K562 (cell line): ENCODE measurements at regions not wholly inside any gene's neighbourhood (a gene's known extent, or its start where the extent isn't known, plus 50 kb on each side); places are given as distances from the start of the nearest gene placed in this dataset.

Experiments
- ATAC-seq: fragments of 200-7000 bp; cut with Tn5 transposase; 3 replicates; pipeline ENCODE4 v1.9.1; 2020; ENCODE audit warnings: moderate library complexity
- BruUV-seq: library from RNA; stranded (reverse); fragments of 400-500 nt; replicated peaks from 2 replicates; lab custom pipeline; 2021; lab: Mats Ljungman, UMichigan
- CTCF ChIA-PET: fragments of 300-600 bp; formaldehyde crosslinking; extraction: SDS; loops from one replicate; lab custom pipeline; 2021; ENCODE audit warnings: low intra/inter-chr PET ratio; lab: Yijun Ruan, JAX
- POLR2A ChIA-PET: fragments of 300-600, 350-650 bp; sonication (Branson Sonifier 250); formaldehyde crosslinking; extraction: SDS; loops from one replicate; lab custom pipeline; 2021; ENCODE audit warnings: antibody characterized with exemption, inconsistent platforms; lab: Yijun Ruan, JAX
- DNase-seq, 4 experiments: peaks; one replicate each; pipeline versions ENCODE4 v3.0.0 to v3.0.0-alpha.2; 2011 to 2018; ENCODE audit warnings: low spot score in 3 of 4, mixed read lengths in 3 of 4; ENCODE audit errors: extremely low read depth in 1 of 4
- FAIRE-seq: peaks from 2 replicates; lab custom pipeline; 2011; peaks lifted over from hg19 to GRCh38; lab: Jason Lieb, UNC
- H2AFZ ChIP-seq: 2 replicates; pipeline ENCODE4 v1.6.0; 2011; ENCODE audit warnings: low read depth, low read length, control low read depth, inconsistent platforms
- H3K27ac ChIP-seq: fragments of 200-600 bp; 3 replicates; pipeline ENCODE4 v1.8.0; 2011; ENCODE audit warnings: low read depth, mild to moderate bottlenecking, control low read depth, inconsistent platforms, low read length, moderate library complexity, mixed read lengths; ENCODE audit errors: extremely low read depth
- H3K27me3 ChIP-seq, 2 experiments: fragments of 300-600 bp in 1 of 2; 2 replicates in 1 of 2; 3 replicates in 1 of 2; pipeline versions ENCODE4 v1.6.0 to v1.8.0; 2011; ENCODE audit warnings: inconsistent platforms in 2 of 2, low read length in 2 of 2, mild to moderate bottlenecking in 1 of 2, mixed read lengths in 1 of 2, moderate library complexity in 1 of 2; ENCODE audit not compliant: control insufficient read depth in 2 of 2, insufficient read depth in 2 of 2
- H3K36me3 ChIP-seq: fragments of 300-600 bp; 3 replicates; pipeline ENCODE4 v1.8.0; 2011; ENCODE audit warnings: mild to moderate bottlenecking, low read length, inconsistent platforms; ENCODE audit not compliant: control insufficient read depth, insufficient read depth
- H3K4me1 ChIP-seq, 2 experiments: fragments of 200-600 bp in 1 of 2; replicated peaks in 1 of 2; 2 replicates in 1 of 2; 3 replicates in 1 of 2; pipeline versions ENCODE4 v1.5.1 to v1.8.0; 2011; ENCODE audit warnings: inconsistent platforms in 2 of 2, low read length in 2 of 2, mild to moderate bottlenecking in 1 of 2, mixed read lengths in 1 of 2, moderate library complexity in 1 of 2; ENCODE audit not compliant: control insufficient read depth in 2 of 2, insufficient read depth in 2 of 2
- H3K4me2 ChIP-seq: 2 replicates; pipeline ENCODE4 v1.6.1; 2011; ENCODE audit warnings: low read length, control low read depth, inconsistent platforms, mixed read lengths; ENCODE audit not compliant: insufficient read depth
- H3K4me3 ChIP-seq: fragments of 200-600 bp; sonication (generic), shearing (Covaris generic); 2 replicates; pipeline ENCODE4 v1.5.1; 2016; ENCODE audit warnings: control low read depth, inconsistent platforms
- H3K79me2 ChIP-seq: fragments of 200-600 bp; 3 replicates; pipeline ENCODE4 v1.8.0; 2011; ENCODE audit warnings: low read length, inconsistent platforms; ENCODE audit not compliant: control insufficient read depth, insufficient read depth
- H3K9ac ChIP-seq, 2 experiments: 2 replicates each; pipeline versions ENCODE4 v1.6.0 to v1.6.1; 2011; ENCODE audit warnings: low read depth in 2 of 2, low read length in 2 of 2, control low read depth in 1 of 2, inconsistent platforms in 1 of 2, mild to moderate bottlenecking in 1 of 2, mixed read lengths in 1 of 2; ENCODE audit not compliant: insufficient read depth in 1 of 2
- H3K9me1 ChIP-seq: one replicate; pipeline ENCODE4 v1.6.0; 2011; ENCODE audit warnings: inconsistent platforms, mild to moderate bottlenecking, low read length, moderate library complexity; ENCODE audit not compliant: control insufficient read depth, insufficient read depth
- H3K9me3 ChIP-seq: replicated peaks from 2 replicates; pipeline ENCODE4 v1.5.1; 2011; ENCODE audit warnings: low read depth, low read length, inconsistent platforms; ENCODE audit not compliant: control insufficient read depth, insufficient read depth
- H4K20me1 ChIP-seq: replicated peaks from 2 replicates; pipeline ENCODE4 v1.6.1; 2011; ENCODE audit warnings: low read length, inconsistent platforms, mixed read lengths; ENCODE audit not compliant: control insufficient read depth, insufficient read depth
- AFF1 ChIP-seq, 2 experiments: fragments of 450-650 bp; IDR thresholded peaks; 2 replicates each; pipeline ENCODE4 v1.6.1; 2018; ENCODE audit warnings: mild to moderate bottlenecking in 2 of 2, low read depth in 1 of 2; ENCODE audit not compliant: partially characterized antibody in 2 of 2
- CBX3 ChIP-seq, 2 experiments: IDR thresholded peaks; 1 replicate in 1 of 2; 2 replicates in 1 of 2; pipeline ENCODE4 v1.6.1; 2012; ENCODE audit warnings: inconsistent platforms in 2 of 2, low read length in 2 of 2, borderline replicate concordance in 1 of 2, control low read depth in 1 of 2
- E2F3 ChIP-seq: fragments of 250-450 bp; sonication (Bioruptor Pico); IDR thresholded peaks from 2 replicates; pipeline ENCODE4 v1.4.0; 2020; ENCODE audit warnings: mild to moderate bottlenecking
- EGR1 ChIP-seq: fragments of 450-650 bp; conservative IDR thresholded peaks from 2 replicates; pipeline ENCODE4 v1.6.1; 2017; ENCODE audit warnings: mild to moderate bottlenecking
- KLF16 ChIP-seq: IDR thresholded peaks from 2 replicates; pipeline ENCODE4 v1.6.1; 2016; ENCODE audit warnings: antibody characterized with exemption
- POLR3G ChIP-seq: IDR thresholded peaks from 2 replicates; pipeline ENCODE4 v1.6.1; 2011; ENCODE audit not compliant: insufficient read length, insufficient replicate concordance; ENCODE audit errors: extremely low read depth
- SPI1 ChIP-seq: IDR thresholded peaks from 2 replicates; pipeline ENCODE4 v1.6.1; 2011; ENCODE audit warnings: low read depth, low read length, control low read depth, borderline replicate concordance
- TBL1XR1 ChIP-seq, 2 experiments: IDR thresholded peaks; 2 replicates each; pipeline ENCODE4 v1.6.1; 2012; ENCODE audit warnings: improper control_type of control experiment in 2 of 2, low read length in 2 of 2, mild to moderate bottlenecking in 1 of 2
- WGBS: fragments of 100-300 bp; shearing (Covaris generic); methylation state at CpG from one replicate; pipeline ENCODE4 v1.1.6; 2016; ENCODE audit warnings: low coverage, mixed read lengths; ENCODE audit not compliant: insufficient coverage; ENCODE audit errors: missing lambda C conversion rate; 5-methylcytosine and 5-hydroxymethylcytosine counted together
- in situ Hi-C: fragments of 300-500 bp; cut with MboI; formaldehyde crosslinking; loops from 4 replicates; pipeline ENCODE4 v1.15.0; 2018; ENCODE audit warnings: inconsistent platforms, mixed read lengths
- intact Hi-C: fragments of 100-400 bp; cut with micrococcal nuclease; formaldehyde crosslinking; loops from 2 replicates; pipeline ENCODE4 v1.14.2; 2022

DNA sequence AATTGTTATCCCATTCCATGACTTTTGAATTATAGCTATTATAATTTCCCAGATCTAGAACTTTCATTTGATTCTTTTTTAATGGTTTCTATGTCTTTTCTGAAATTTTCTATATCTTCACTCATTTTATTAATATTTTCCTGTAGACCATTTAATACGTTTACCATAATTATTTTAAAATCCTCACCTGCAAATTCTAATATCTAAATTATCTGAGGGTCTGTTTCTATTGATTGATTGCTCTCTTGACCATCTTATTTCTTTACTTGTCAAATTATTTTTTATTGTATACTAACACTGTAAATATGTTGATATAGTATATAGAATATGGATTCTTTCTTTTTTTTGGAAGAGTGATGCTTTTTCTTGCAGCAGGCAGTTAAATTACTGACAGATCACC, 229.3 kb upstream of the CTBP2 start:
- Histone ChIP-seq H3K4me3 (no peak overlapping the region), H3K9me1 (no peaks in the 10 kb centered on the region), H3K9me3 (no peaks in the 10 kb centered on the region), H3K79me2 (no peaks in the 10 kb centered on the region), H3K9ac (no peak overlapping the region), H3K4me1 (no peaks in the 10 kb centered on the region), H4K20me1 (no peaks in the 10 kb centered on the region), H3K27me3 (no peaks in the 10 kb centered on the region), H3K4me2 (no peak overlapping the region), H3K27ac (no peak overlapping the region), H2AFZ (no peak overlapping the region), H3K36me3 (no peaks in the 10 kb centered on the region)
- ChIA-PET CTCF (no interaction called here), POLR2A (no interaction called here)
- intact Hi-C loops (no loop called here), in situ Hi-C loops (no loop called here)
- no peak for DNase-seq
- BruUV-seq, result no TSS peak
- ATAC-seq, result no peak
- TF ChIP-seq TBL1XR1 (IDR thresholded peaks at IDR 0.05; ENCODE audit: low read length in 2 of 2) (no peak), KLF16 (no peak), POLR3G (no peak), SPI1 (no peak), EGR1 (no peak), E2F3 (CRISPR knock-in tag) (no peak)
- no peak for FAIRE-seq
- WGBS, result 4% methylated on average over 1 of the region's 1 CpG

- Histone ChIP-seq H3K4me3 (no peak overlapping the region), H3K9ac (no peak overlapping the region), H2AFZ (no peak overlapping the region), H3K27ac (no peak overlapping the region), H3K4me1 (no peaks in the 10 kb centered on the region), H3K36me3 (no peaks in the 10 kb centered on the region), H3K27me3 (no peaks in the 10 kb centered on the region), H3K79me2 (no peaks in the 10 kb centered on the region), H3K9me1 (no peaks in the 10 kb centered on the region), H3K4me2 (no peak overlapping the region), H4K20me1 (no peaks in the 10 kb centered on the region), H3K9me3 (no peaks in the 10 kb centered on the region)
- DNase-seq, result no peak
- no TSS peak for BruUV-seq
- POLR2A ChIA-PET, result no interaction called here
- FAIRE-seq, result no peak
- in situ Hi-C loops, result no loop called here
- TF ChIP-seq AFF1 (IDR thresholded peaks at IDR 0.05; ENCODE audit: low read depth in 1 of 2, partially characterized antibody in 2 of 2) (peak in 1 of 2 experiments; percentile 97), CBX3 (IDR thresholded peaks at IDR 0.05; ENCODE audit: borderline replicate concordance in 1 of 2, low read length in 2 of 2) (no peak)
- CTCF ChIA-PET, result no interaction called here
- intact Hi-C loops, result no loop called here
- 0% methylated on average over 4 of the region's 4 CpGs for WGBS
- ATAC-seq, result no peak
Measured at GRCh38 chr10:125379592-125379991, 219.2 kb upstream of the CTBP2 start.
